NCI-H526 treated with DMSO at 0.1 percent for 48 hours (cell line): ENCODE measurements at regions not wholly inside any gene's neighbourhood (a gene's known extent, or its start where the extent isn't known, plus 50 kb on each side); places are given as distances from the start of the nearest gene placed in this dataset.
"Not testable (repeated sequence)": the region's sequence is repeated elsewhere in the genome, so short reads cannot be mapped to it uniquely, and the experiment has no call there.

Experiments used
- DNase-seq: peaks from one replicate; lab custom pipeline; 2025; lab: John Stamatoyannopoulos, UW

DNA sequence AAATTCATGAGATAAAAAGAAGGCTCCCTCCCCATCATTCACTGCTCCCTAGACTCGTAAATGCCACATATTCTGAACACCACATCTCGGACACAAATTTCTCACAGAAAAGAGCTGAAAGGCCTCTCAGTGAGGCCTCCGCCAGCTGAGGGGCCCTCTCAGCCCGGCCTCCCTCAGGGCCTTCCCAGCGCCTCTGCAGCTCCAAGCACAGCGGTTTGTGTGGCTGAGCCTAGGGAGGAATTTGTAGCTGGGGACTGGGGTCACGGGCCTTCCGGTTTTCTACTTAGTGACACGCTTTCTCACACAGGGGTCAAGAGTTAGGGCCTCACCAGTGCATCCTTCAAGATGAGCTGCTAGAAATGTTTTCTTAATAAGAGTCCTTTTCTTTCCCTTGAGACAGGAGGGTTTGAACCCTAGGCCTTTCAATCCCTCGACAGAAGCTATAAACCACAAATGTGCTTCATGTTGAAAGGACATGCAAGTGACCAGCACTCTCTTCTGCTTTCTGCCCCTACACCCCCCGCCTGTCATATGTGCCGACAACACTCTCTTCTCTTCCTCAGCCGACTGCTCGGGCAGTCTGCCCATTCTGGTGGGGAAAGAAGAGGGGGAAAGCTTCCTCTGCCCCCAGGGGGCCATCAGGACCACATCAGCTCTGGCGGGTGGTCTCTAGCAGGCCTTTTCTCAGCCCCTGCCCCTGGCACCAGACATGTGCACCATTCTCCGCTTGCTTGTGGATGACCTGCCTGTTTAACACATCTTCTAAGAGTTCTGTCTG is 104.9 kb downstream of the CHIC2 start:
- no peak for DNase-seq

DNA sequence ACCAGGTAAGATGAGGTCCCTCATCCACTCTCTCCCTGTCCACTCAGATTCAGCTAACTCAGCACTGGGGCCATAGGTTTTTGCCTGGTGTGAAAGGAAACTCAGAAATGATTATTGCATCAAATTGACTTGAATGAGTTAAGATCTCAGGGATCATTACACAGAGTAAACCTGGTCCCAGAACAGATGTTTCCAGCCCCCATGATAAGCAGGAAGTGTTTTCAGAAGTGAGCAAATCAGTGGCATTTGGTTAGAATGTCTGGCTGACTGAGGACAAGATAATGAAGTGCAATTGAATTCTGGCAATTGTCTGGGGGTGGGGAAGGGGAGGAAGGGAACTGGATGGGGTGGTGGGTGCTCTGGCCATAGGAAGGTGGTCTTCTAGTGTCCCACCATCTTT is 108.0 kb downstream of the CHIC2 start:
- DNase-seq, result no peak

DNA sequence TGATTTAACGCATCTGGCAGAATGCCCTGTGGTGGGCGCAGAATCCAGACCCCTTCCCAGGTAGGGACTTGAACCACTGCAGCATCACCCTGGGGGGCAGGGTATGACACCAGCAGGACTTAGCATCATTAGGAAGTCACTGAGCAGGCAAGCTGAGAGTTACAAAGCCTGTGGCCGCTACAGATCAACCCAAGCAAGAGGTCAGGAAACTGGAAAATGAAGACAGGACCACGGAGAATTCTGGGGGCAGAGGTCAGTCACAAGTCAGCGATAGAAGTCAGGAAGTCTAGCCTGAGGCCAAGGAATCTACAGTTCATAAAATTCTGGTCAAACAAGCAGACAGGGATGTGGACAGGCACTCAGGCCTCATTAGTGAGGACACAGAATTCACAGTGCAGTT is 108.4 kb downstream of the CHIC2 start:
- no peak for DNase-seq

DNA sequence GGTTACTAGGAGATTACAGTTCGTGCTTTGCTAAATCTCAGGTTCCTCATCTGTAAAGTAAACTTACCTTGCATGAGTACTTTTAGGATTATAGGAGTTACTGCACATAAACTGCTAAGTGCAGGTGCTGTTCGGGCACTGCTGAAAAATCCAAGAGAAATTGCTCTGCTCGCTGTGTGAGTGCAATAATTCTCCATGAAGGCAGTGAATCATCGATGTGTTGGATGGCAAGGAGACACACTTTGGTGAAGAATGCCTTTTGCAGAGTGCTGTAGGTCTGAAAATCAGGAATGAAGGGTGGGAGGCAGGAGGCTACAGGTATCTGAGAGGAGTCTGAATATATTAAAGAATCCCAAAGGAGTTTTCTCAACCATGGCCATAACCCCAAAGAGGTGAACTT is 113.0 kb downstream of the CHIC2 start:
- no peak for DNase-seq

DNA sequence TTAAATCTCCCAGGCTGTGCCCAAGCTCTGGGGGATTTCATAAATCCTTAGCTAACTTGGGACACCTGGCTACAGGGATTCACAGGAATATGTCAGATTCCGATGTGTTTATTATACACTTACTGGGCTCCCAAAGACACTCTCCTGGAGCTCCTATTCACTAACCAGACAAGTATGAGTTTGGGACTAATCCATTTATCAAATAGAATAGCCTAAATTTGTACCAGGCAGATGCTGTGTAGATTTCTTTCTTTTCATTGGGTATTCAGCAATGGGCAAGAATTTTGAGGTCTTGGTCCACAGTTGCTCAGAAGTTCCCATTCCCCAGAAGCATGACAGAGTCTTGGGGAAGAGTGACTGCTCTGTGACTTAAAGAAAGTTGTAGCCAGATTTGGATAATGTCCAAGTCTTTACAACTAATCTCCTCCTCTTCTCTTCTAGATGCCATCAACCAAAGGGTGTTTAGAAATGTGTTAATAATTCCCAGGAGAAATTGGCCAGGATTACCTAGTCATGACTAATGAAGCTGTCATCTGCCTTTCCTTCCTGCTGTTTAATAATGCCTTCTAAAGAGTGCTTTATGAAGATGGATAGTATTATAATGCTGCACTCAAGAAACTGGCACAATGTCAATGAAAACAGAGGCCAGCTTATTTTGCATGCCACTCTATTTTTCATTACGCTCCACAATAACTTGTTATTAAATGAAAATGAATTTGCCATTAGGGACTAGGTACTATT is 120.9 kb downstream of the CHIC2 start:
- no peak for DNase-seq

DNA sequence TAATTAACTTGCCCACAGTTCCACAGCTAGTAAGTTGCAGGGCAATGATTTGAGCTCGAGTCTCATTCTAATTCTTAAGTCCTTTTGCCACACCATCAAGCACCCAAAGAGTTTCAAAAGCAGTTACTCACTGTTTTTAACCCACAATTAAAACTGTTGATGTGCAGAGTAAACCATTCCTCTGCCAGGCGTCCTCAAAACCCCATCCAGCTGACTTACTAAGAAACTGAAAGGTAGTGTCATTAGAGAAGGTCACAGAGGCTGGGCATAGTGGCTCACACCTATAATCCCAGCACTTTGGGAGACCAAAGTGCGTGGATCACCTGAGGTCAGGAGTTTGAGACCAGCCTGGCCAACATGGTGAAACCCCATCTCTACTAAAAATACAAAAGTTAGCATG is 121.7 kb downstream of the CHIC2 start:
- DNase-seq, result no peak

DNA sequence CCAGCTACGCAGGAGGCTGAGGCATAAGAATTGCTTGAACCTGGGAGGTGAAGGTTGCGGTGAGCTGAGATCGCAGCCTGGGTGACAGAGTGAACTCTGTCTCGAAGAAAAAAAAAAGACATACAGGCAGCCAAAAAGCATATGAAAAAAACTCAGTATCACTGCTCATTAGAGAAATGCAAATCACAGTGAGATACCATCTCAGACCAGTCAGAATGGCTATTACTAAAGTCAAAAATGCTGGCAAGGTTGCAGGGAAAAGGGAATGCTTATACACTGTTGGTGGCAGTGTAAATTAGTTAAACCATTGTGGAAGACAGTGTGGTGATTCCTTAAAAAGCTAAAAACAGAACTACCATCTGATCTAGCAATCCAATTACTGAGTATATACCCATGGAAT is 123.1 kb downstream of the CHIC2 start:
- DNase-seq, result no peak

DNA sequence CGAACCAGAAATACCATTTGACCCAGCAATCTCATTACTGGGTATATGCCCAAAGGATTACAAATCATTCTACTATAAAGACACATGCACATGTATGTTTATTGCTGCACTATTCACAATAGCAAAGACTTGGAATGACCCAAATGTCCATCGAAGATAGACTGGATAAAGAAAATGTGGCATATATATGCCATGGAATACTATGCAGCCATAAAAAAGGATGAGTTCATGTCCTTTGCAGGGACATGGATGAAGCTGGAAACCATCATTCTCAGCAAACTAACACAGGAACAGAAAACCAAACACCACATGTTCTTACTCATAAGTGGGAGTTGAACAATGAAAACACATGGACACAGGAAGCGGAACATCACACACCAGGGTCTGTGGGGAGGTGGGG is 124.5 kb downstream of the CHIC2 start:
- DNase-seq, result not testable (repeated sequence)

DNA sequence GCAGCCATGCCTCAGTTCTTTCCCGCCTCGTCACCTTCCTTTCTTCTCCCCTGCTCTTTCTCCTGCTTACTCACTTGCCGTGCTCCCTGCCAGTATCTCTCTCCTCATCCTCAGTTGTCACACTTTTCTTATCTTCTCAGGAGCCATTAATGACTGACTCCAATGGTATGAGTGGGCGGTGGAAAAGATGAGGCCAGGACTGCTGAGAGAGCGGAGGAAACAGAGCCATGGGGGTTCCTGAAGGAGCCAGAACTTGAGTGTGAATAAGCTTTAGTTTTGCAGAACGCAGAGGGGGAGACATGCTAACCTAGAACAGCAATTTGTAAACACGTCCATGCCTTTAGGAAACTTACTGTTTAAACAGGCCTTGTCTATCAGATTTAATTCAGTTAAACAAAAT is 126.5 kb downstream of the CHIC2 start:
- DNase-seq, result no peak

DNA sequence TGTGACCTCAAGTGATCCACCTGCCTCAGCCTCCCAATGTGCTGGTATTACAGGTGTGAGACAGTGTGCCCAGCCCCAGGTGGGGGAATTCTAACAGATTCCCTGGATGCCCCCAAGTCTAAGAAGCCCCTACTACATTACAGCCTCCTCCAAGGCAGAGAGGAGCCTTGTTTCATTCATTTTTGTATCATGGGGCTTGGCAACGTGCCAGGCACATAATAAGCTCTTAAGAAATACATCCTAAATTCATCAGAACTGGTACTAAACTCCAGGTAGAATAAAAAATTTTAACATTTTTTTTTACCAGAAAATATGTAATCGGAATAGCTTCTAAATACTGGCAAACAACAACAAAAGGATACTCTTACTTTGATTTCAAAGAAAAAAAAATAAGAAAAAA is 127.1 kb downstream of the CHIC2 start:
- DNase-seq, result no peak

DNA sequence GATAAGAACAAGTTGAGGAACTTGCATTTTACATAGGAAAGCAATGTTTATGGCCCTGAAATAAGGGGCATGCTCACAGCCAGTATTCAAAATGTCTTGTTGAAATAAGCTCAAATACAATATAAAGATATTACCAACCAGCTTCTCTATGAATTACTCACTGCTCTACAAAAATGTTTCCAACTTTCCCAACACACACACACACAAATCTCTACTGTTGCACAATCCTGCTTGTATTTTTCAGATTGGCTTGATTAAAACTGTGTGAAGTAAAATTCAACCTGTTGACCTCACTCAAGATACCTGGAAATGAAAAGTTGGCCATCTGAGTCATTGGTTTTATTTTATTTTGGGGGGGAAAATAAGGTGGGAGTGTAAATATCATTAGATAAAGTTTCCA is 128.6 kb downstream of the CHIC2 start:
- no peak for DNase-seq

DNA sequence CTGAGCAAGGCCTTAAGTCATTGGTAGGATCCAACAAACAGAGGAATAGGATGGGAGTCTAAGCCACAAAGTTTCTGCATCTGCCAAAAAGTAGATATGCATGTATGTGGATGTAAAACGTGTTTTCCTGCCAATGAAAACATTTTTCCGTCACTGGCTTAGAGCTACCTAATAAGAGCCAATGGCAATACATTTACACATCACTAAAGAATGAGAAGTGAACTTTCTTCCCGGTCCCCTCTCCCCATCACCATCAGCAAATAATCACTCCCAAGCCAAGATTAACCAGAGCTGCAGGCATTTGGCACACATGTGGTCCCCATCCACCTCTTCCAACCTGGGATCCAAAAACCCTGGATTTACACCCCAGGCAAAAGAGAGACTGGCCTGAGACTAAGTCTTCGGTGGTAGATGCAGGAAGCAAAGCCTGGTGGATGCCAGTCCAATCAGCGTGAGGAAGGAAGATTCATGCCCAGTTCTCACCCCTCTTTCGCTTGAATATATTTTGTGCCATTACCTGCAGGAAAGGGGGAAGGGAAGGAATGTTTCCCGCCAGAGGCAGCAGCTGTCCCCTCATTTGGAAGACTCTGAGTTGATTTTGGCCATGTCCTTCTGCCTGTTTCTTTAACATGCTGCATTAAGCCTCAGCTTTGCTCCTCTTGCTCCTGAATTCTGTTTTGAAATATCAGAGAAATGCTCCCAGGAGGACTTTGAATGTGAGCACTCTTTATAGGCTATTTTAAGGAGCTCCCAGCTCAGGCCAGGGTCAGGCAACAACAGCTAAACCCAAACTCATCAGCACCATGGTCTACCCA is 131.4 kb downstream of the CHIC2 start:
- DNase-seq, result no peak

DNA sequence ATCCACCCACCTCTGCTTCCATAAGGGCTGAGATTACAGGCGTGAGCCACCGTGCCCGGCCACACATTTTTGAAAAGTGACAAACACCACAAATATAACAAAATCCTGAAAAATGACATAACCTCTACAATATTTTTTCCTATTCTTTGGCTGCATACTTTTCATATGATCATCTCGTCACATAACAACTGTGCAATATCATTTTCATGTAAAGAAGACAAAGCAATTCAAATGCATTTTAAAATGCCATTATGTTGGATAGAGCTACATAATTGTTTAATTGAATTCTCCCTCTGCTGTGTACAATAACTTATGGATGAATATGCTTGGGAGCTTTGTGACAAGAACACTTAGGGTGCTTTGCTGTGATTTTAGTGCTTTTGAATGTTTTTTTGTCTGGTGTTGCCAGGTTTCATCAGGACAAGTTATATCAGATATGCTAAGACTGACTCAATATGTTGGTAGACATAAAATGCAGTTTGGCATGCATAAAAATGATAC is 132.9 kb downstream of the CHIC2 start:
- DNase-seq, result no peak

DNA sequence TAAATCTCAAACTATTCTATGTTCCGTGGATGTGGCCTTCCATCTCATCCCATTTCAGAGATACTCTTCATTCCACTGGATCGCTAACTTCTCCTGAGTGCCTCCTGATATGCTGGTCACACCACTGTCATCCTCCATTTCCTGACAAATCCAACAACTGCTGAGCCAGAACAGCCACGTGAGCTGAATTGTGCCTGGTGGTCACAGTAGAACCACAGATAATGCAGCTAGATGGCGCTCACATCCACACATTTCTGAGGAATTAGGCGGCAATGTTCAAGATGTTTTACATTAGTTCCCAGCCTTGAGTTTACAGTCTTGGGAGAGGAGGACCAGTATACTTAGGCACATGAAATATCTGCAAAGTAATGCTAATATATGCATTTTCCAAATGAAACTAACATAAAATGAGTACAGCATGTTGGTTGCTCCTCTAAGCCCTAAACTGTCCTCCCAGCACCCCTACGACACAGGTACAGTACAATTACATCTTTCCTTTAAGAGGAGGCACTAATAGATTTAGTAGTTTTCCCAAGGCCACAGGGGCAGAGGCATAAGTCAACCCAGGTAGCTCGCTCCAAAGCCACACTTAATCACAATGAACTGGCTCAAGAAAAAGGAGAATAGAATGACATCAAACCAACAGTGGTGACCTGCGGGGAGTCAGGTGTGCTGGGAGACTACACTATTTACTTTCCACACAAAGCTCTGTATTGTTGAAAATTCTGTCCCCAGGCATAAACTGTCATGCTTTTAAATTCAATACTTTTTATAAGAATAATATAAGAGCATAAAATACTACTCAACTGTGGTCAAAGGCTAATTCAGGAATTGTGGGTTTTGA is 134.2 kb downstream of the CHIC2 start:
- peak; percentile 79 for DNase-seq

DNA sequence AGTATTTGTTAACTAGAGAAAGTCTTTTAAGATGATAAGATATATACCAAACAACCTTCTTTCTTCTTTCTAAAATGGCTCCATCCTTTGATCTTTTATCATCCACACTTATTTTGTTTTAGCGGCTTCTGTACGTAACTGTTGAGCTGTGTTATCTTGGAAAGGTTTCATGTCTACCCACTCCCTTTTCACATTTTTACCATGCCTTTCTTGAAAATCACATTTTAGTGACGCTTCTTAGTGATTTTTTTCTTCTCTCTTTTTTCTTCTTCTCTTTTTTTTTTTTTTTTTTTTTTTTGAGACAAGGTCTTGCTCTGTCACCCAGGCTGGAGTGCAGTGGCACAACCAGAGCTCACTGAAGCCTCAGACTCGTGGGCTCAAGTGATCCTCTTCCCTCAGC is 135.1 kb downstream of the CHIC2 start:
- DNase-seq, result no peak

DNA sequence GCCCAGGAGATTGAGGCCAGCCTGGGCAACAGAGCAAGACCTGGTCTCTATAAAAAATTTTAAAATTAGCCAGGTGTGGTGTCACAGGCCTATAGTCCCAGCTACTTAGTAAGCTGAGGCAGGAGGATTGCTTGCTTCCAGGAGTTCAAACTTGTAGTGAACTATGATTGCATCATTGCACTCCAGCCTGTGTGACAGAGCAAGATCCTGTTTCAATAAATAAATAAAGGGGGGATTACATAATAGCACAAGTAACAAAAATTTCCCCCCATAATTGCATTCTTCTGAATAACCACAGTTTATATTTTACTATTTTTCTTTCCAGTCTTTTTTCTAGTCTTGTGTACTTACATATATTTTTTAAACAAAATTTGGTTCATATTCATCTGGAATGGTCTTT is 135.6 kb downstream of the CHIC2 start:
- no peak for DNase-seq

DNA sequence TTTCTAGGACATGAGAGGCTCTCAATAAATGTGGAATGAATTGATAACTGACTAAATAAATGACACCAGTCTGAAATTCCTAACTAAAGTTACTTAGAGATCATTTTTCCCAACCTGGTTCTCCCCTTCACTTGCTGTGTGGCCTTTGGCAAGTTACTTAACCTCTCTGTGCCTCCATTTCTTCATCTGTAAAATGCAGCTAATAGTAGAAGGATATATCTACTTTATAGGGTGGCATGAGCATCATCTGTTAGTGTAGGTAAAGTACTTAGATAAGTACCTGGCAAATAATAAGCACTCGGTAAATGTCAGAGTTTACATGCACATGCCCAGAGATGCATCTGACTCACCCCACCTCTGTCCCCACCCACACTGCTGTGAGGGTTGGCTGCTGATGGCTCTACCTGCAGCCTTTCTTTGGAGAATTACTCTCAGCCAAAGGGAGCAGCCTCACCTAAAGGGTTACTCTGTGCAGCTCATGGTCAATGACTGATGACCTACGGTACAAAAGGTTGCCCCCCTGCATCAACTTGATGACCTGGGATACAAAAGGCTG is 139.3 kb downstream of the CHIC2 start:
- no peak for DNase-seq

DNA sequence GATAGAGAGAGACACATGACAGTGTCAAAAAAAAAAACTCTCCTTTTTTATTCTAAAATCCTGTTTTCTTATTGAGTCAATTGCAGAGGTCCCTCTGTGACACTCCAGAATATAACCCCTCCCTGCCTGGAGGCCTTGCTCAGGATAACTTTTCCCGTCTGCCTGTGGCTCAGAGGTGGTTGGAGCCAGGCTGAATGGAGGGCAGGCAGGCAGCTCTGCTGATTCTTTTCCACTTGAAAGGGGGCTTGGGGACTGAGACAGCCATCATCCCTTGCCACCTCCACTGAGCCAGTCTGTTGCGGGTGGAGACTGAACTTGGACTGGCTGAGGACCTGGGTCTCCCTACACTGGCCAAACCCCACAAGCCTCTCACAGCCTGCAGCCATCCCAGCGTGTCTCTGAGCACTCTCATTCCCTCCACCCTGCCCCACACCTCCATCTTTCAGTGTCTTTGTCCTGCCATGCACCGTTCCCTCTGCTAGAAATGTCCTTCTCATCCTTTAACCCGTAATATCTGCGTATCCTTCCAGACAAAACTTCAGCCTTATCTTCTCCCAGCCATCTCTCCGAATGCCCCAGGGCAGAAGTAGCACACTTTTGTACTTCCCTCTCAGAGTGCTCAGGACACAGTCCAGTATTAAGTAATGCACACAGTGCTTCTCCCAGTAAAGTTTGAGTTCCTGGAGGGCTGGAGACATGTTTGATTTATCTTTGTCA is 139.9 kb downstream of the CHIC2 start:
- DNase-seq, result no peak

DNA sequence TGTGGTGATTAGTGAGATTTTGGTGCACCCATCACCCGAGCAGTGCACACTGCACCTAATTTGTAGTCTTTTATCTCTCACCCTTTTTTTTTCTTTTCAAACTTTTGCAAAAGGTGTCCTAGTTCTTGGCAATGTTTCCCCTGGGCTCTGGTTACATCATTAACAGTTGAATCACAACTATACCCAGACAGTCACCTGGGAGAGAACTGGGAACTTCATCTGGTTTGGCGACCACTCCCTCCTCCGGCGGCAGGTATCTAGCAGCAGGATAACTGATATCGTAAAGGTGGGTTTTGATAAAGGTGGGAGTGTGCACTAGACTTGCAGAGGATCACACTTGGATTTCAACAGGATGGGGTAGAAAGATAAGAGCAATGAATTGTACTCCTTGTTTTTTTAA is 140.5 kb downstream of the CHIC2 start:
- no peak for DNase-seq

DNA sequence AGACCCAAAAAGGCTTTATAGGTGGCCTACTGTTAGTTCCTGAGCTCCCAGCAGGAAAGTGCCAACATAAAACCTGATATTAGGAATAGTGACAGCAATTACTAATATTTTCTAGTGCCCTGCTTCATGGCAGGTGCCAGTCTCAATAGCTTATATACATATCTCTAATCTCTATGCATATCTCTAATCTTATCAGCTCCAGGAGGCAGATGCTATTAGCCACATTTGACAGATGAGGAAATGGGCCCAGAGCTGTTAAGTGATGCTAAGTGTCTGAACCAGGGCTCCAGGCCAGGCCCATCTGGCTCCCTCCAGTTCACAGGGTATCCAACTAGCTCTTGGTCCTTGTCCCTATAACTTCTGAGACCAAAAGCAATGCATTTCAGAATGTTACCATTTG is 142.5 kb downstream of the CHIC2 start:
- DNase-seq, result no peak

DNA sequence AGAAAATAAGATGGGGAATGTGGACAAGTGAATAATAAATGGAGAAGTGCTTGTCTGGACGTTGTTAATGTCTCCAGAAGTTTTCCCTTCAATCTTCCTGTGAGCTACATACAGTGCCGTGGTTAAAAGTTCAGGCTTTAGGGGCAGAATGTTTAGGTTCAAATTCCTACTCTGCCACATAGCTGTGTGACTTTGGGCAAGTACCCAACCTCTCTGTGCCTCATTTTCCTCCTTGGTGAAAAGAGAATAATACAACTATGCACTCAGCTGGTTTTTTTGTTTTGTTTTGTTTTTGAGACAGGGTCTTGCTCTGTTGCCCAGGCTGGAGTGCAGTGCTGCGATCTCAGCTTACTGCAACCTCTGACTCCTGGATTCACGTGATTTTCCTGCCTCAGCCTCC is 143.5 kb downstream of the CHIC2 start:
- no peak for DNase-seq
